Urinary bladder (tissue), 1 donor: ENCODE measurements at regions not wholly inside any gene's neighbourhood (a gene's known extent, or its start where the extent isn't known, plus 50 kb on each side); places are given as distances from the start of the nearest gene placed in this dataset. TPM values are rescaled to one million over a fixed set of nuclear protein-coding genes. Genes with fewer than 3 reads are reported as not detected.

ENCODE experiments used
- small RNA-seq: library from RNA; depleted of rRNA; stranded (forward); fragments of <200 nt; gene quantifications from one replicate; pipeline ENCODE3, GENCODE V24; 2014

Small RNAs in the stretch of these regions (small RNA-seq; reads per million reads assigned to genes)
- gene LINC02110, result not detected
